ENCODE measurements at regions not wholly inside any gene's neighbourhood (a gene's known extent, or its start where the extent isn't known, plus 50 kb on each side); places are given as distances from the start of the nearest gene placed in this dataset.
"Not testable (repeated sequence)": the region's sequence is repeated elsewhere in the genome, so short reads cannot be mapped to it uniquely, and the experiment has no call there.

DNA sequence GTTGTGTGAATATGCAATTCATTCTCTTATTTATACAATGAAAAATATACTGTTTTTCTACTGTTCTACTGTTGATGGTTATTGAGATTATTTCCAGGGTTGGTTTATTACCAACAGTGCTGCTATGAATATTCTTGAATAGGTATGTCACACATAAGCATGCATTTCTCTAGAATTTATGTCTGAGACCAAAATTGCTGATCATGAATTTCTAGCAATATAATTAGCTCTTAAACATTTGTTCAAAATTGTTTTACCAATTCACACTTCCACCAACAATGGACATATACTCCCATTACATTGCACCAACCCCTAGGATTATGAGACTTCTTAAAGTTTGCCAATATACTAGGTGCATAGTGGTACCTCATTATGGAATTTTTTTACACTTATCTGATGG lies 164.1 kb upstream of the KCNQ5 start:
- no peak for DNase-seq (ENCODE audit: low read depth)

GRCh38 chr6:72458521-72458920 lies 163.3 kb upstream of the KCNQ5 start:
- no peak for DNase-seq (ENCODE audit: low read depth)

DNA sequence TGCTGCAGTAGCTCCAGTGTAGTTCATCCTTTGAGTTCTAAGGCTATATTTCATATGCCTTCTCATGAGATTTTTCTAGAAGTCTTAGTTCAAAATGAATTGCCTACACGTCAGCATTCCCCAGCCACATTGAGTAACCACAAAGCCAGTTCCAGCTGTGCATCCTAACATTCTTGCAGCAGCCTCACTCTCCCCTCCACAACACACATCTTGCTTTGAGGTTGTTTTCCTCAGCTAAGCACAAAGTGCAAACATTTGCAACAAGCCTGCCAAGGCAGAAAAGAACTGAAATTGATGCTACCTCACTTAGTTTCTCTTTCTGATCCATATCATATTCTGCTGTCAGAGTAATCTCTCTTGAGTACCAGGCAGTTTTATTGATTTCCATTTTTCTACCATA lies 160.7 kb upstream of the KCNQ5 start:
- peak; percentile 23 for DNase-seq (ENCODE audit: low read depth)

GRCh38 chr6:72464246-72464645 lies 157.6 kb upstream of the KCNQ5 start:
- DNase-seq (ENCODE audit: low read depth) = peak; percentile 15

- peak; percentile 98 for DNase-seq (ENCODE audit: low read depth)
These were observed 156.8 kb upstream of the KCNQ5 start for GRCh38 chr6:72464791-72465691.

GRCh38 chr6:72466471-72466870 lies 155.4 kb upstream of the KCNQ5 start:
- no peak for DNase-seq (ENCODE audit: low read depth)

DNA sequence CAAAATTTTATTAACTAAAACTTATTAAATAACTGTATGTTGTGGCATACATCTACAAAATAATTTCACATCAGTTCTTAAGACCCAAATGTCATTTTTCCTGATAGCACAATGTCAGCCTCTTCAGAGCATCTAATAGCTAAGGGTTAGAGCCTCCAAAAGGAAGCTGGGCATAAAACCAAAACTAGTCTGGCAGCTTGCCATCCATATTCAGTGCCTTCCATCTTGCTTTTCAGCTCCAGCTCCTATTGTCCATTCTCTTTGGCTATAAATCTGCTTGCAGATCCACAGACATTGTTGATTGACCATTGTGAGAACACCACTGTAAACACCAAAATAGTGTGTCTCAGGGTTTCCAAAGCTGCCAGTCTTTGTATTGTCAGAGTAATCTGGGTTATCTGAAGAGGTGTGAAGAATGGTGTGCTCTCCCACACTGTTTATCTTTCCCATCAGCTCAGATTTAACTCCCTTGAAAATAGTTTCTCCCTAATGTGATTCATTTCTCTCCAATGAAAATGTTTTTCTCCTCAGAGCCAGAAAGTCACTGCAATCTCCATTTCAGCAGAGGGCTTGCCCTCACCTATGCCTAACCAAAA lies 154.8 kb upstream of the KCNQ5 start:
- DNase-seq (ENCODE audit: low read depth) = peak; percentile 59

GRCh38 chr6:72469406-72469983 lies 152.4 kb upstream of the KCNQ5 start:
- DNase-seq (ENCODE audit: low read depth) = not testable (repeated sequence)

DNA sequence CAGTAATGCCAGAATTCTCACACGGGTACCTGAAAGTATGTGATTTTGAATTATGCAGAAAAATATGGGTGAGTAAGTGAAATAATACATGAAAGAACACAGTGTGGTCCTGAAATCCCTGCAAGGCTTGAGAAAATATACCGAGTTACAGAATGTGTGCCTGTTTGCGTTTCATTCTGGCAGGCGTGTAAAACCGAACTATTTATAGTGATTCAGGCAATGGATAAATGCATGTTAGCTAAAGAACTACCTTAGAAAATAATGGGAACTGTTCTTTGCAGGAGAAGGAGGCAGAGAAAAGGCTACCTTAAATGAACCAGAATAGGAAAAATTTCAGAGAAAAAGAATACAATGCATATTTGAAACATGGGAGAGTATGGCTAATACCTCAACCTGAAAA lies 145.8 kb upstream of the KCNQ5 start:
- DNase-seq (ENCODE audit: low read depth) = no peak

DNA sequence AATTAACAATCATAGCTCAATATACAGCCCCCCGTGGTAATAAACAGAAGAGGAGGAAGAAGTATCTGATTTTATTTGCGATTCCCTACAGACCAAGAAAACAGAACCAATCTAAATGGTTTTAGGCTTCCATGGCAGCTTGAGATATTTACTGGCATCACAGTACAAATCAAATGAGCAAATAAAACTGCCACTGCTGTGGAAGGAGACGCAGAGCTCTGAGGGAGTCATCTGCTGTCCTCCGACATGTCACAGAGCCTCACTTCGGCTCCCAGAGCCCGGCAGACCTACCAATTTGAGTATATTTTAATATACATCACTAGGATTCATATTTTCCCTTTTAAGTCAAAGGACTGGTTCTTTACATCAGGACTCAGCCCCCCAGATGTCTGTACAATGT lies 145.2 kb upstream of the KCNQ5 start:
- DNase-seq (ENCODE audit: low read depth) = no peak

GRCh38 chr6:72495441-72495840 lies 126.4 kb upstream of the KCNQ5 start:
- DNase-seq (ENCODE audit: low read depth) = no peak

DNA sequence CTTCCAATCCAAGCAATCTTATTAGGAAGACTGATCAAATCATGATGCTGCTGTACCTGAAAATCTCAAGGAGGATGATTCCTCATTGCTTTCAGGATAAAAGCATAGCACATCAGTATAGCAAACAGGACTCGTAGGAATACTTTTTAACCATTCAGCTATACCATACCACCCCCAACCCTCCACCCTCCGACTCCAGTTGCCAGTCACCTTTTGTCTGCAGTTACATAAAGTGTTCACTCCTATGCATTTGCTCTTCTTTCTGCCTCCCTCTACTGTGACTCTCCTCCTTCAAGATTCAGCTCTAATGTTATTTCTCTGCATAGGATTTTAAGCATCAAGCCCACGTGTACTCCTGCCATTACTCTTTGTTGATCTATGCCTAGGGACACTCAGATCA lies 124.7 kb upstream of the KCNQ5 start:
- no peak for DNase-seq (ENCODE audit: low read depth)

GRCh38 chr6:72500669-72501068 lies 121.2 kb upstream of the KCNQ5 start:
- DNase-seq (ENCODE audit: low read depth) = no peak

- no peak for DNase-seq (ENCODE audit: low read depth)
These were observed 117.5 kb upstream of the KCNQ5 start for GRCh38 chr6:72504406-72504805.

- DNase-seq (ENCODE audit: low read depth) = no peak
These were observed 116.4 kb upstream of the KCNQ5 start for GRCh38 chr6:72505446-72505845.

- DNase-seq (ENCODE audit: low read depth) = no peak
These were observed 102.0 kb upstream of the KCNQ5 start for GRCh38 chr6:72519871-72520270.

DNA sequence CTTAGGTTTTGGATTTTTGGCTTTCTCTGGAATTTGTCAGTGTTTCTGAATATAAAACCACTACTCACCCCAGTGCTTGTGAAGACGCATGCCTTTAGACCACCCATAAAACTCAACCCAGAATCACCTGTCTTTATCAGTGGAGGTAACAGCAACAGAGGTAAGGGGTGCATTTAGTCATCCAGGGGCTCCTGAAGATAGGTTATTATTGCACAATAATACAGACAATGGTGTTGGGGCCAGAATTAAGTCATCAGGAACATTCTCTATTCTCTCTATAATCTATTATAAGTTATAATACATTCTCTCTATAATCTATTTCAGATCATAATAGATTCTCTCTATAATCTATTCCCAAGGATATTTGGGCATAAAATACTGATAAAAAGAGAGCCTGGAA lies 100.2 kb upstream of the KCNQ5 start:
- DNase-seq (ENCODE audit: low read depth) = no peak

DNA sequence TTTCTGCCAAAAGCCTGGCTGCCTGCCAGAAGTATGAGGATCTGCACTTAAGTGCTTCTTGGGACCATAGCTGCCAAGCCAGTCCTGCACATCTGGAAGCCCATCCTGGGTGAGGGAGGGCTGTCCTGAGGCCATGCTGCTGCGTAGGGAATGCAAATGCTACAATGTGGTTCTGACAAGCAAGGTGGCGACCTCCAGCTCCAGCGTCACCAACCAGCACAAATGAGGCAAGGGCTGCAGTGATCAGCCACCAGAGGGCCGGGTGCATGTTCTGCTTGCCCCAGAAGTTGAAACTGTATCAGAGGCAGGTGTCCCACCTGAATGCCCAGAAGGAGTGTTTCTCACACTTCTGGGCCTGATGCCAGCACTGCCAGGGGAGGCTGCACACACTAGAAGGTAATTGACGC lies 99.1 kb upstream of the KCNQ5 start:
- no peak for DNase-seq (ENCODE audit: low read depth)

GRCh38 chr6:72524011-72524645 lies 97.7 kb upstream of the KCNQ5 start:
- DNase-seq (ENCODE audit: low read depth) = no peak

GRCh38 chr6:72525821-72526510 lies 95.9 kb upstream of the KCNQ5 start:
- DNase-seq (ENCODE audit: low read depth) = no peak

GRCh38 chr6:72530152-72530551 lies 91.7 kb upstream of the KCNQ5 start:
- peak; percentile 22 for DNase-seq (ENCODE audit: low read depth)

DNA sequence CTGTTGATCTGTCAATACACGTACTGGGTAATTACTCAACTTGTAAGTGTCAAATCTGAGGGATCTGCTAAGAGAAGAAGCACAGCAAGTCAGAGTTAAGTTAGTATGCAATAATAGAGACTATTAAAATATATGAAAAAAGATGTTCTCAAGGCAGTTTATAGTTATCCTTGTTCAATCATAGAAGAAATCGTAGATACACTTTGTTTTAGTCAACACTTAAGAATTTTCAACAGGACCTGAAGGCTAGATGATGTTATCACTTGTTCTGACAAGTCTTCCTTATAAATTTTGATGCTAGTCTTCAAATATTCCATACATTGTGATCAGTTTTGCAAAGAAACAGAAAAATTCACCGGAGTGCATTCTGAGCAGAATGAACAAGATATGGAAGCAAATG lies 91.1 kb upstream of the KCNQ5 start:
- no peak for DNase-seq (ENCODE audit: low read depth)
